Astrocyte of the spinal cord (primary cell): ENCODE measurements at regions not wholly inside any gene's neighbourhood (a gene's known extent, or its start where the extent isn't known, plus 50 kb on each side); places are given as distances from the start of the nearest gene placed in this dataset.

Experiments
- DNase-seq: peaks from one replicate; pipeline ENCODE4 v3.0.0; 2011; ENCODE audit warnings: low read depth, low spot score
- H3K4me3 ChIP-seq: 2 replicates; pipeline ENCODE4 v1.5.1; 2011; ENCODE audit warnings: low read depth, mild to moderate bottlenecking, low read length, moderate library complexity
- in situ Hi-C: cut with HindIII; loops from 2 replicates; pipeline ENCODE4 v1.10.0; 2017; ENCODE audit warnings: low sequenced_read_pairs
- TF ChIP-seq, protein P1 (sequence below): IDR thresholded peaks from 2 replicates; pipeline ENCODE4 v1.5.1; 2012; ENCODE audit warnings: low read depth, mild to moderate bottlenecking, low read length, inconsistent platforms

- in situ Hi-C loops = no loop called here
- no peak for DNase-seq
- H3K4me3 ChIP-seq = no peak overlapping the region
- TF ChIP-seq, protein P1, sequence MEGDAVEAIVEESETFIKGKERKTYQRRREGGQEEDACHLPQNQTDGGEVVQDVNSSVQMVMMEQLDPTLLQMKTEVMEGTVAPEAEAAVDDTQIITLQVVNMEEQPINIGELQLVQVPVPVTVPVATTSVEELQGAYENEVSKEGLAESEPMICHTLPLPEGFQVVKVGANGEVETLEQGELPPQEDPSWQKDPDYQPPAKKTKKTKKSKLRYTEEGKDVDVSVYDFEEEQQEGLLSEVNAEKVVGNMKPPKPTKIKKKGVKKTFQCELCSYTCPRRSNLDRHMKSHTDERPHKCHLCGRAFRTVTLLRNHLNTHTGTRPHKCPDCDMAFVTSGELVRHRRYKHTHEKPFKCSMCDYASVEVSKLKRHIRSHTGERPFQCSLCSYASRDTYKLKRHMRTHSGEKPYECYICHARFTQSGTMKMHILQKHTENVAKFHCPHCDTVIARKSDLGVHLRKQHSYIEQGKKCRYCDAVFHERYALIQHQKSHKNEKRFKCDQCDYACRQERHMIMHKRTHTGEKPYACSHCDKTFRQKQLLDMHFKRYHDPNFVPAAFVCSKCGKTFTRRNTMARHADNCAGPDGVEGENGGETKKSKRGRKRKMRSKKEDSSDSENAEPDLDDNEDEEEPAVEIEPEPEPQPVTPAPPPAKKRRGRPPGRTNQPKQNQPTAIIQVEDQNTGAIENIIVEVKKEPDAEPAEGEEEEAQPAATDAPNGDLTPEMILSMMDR = no peak
These were observed 291.4 kb downstream of the CTTN start for GRCh38 chr11:70689764-70690163.

GRCh38 chr11:70692131-70692530 is 293.8 kb downstream of the CTTN start:
- no peak overlapping the region for H3K4me3 ChIP-seq
- in situ Hi-C loops = no loop called here
- DNase-seq = no peak
- TF ChIP-seq, protein P1 = no peak

DNA sequence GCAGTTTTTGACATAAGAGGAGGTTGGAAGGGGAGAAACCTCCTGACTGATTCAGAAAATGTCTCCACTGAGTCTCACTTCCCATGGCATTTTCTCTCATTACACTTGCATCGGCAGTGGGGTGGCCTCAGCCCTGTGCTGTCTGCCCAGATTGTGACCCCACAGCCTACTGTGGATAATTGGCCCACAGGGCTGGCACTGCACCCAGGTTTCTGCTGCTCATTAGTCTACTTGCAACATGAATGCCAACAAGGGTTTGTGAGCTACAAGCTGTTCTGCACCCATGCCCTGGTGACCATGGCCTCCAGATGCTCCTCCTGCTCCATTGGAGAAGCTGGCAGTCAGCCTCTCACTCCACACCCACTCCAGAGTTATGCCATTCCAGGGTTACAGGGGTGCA is 296.0 kb downstream of the CTTN start:
- no peak overlapping the region for H3K4me3 ChIP-seq
- DNase-seq = no peak
- TF ChIP-seq, protein P1 = no peak
- in situ Hi-C loops = no loop called here

- in situ Hi-C loops = no loop called here
- TF ChIP-seq, protein P1 = no peak
- DNase-seq = no peak
- no peak overlapping the region for H3K4me3 ChIP-seq
These were observed 297.0 kb downstream of the CTTN start for GRCh38 chr11:70695086-70695960.

DNA sequence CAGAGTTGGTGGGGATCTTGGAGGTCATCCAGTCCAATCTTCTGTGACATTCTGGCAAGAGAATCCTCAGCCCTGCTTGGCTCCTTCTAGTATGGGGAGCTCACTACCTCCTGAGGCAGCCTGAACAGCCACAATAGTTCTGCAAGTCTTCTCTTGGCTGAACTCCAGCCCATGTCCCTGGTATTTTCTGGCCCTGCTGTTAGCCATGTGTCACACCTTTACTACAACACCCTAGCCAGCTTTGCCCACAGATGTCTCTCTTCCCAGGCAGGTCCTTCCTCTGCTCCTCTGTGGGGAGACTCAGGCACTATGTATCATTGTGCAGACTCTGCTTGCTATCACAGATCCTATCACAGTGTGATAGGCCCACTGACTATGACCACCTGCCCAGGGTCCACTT is 297.7 kb downstream of the CTTN start:
- TF ChIP-seq, protein P1 = no peak
- DNase-seq = no peak
- H3K4me3 ChIP-seq = no peak overlapping the region
- in situ Hi-C loops = no loop called here

GRCh38 chr11:70696564-70696963 is 298.2 kb downstream of the CTTN start:
- no peak for DNase-seq
- TF ChIP-seq, protein P1 = no peak
- in situ Hi-C loops = no loop called here
- no peak overlapping the region for H3K4me3 ChIP-seq
